ENCODE measurements at regions not wholly inside any gene's neighbourhood (a gene's known extent, or its start where the extent isn't known, plus 50 kb on each side); places are given as distances from the start of the nearest gene placed in this dataset.

DNA sequence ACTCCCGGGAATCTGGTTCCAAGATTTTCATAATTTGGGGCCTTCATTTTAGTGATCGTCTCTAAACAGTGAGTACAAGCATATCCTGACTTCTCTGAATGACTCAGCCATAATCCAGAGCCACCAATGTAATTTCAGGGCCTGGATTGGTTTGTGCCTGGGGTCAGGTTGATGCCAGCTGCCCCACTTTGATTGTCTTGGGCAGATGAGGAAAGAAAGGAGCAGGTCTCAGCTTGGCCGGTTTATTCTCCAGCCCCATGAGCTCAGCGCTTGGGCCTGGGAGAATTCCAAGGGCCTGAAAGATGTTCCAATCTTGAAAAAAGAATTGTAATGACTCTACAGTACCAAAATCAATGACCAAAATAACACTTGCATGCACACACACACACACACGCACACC lies 71.2 kb upstream of the ECE1 start:
- no peak overlapping the region for H3K4ac ChIP-seq (replicated peaks; ENCODE audit: insufficient read length, low read depth, low read length)
- DNase-seq (ENCODE audit: low read depth in 1 of 2, low spot score in 2 of 2), result no peak
- no peak overlapping the region for H2BK5ac ChIP-seq (ENCODE audit: low read depth, low read length)
- no peak overlapping the region for H2AK5ac ChIP-seq (ENCODE audit: low read depth, low read length)
- H3K79me1 ChIP-seq (ENCODE audit: low read depth, low read length), result no peaks in the 10 kb centered on the region
- no peak overlapping the region for H3K56ac ChIP-seq (replicated peaks; ENCODE audit: insufficient read length, low read depth, low read length)
- no peaks in the 10 kb centered on the region for H3K9me3 ChIP-seq (ENCODE audit: insufficient read depth in 2 of 2, low read depth in 1 of 2, low read length in 1 of 2)
- ChIA-PET CTCF (ENCODE audit: partially characterized antibody) (interaction anchor here (1.0 to 2.1 kb wide), 6 partner anchors 9 to 144 kb away, joined by 3 to 11 read pairs (median 5); no protein-coding TSS in a partner anchor), POLR2A (ENCODE audit: partially characterized antibody) (no interaction called here)
- H4K91ac ChIP-seq (replicated peaks; ENCODE audit: insufficient read length, low read length), result no peak overlapping the region
- TF ChIP-seq KDM1A (IDR thresholded peaks at IDR 0.05; ENCODE audit: borderline replicate concordance, low read length) (no peak), SP4 (IDR thresholded peaks at IDR 0.05; ENCODE audit: low read length) (no peak), RBBP5 (IDR thresholded peaks at IDR 0.05; ENCODE audit: borderline replicate concordance, low read depth, low read length) (no peak), EP300 (IDR thresholded peaks at IDR 0.05; ENCODE audit: borderline replicate concordance in 1 of 2, low read depth in 2 of 2, low read length in 2 of 2) (no peak), TCF12 (IDR thresholded peaks at IDR 0.05; ENCODE audit: low read depth, low read length) (no peak)
- TF ChIP-seq, protein P1, sequence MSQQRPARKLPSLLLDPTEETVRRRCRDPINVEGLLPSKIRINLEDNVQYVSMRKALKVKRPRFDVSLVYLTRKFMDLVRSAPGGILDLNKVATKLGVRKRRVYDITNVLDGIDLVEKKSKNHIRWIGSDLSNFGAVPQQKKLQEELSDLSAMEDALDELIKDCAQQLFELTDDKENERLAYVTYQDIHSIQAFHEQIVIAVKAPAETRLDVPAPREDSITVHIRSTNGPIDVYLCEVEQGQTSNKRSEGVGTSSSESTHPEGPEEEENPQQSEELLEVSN (IDR thresholded peaks at IDR 0.05), result no peak
- H2BK120ac ChIP-seq (replicated peaks; ENCODE audit: low read depth, low read length), result no peak overlapping the region
- no peaks in the 10 kb centered on the region for H3K23me2 ChIP-seq (ENCODE audit: low read depth, low read length)
- H3K27me3 ChIP-seq (replicated peaks in 1 of 4; ENCODE audit: control insufficient read depth in 3 of 4, extremely low read depth in 1 of 4, insufficient read depth in 3 of 4, low read length in 3 of 4), result no peaks in the 10 kb centered on the region
- H3K4me3 ChIP-seq (ENCODE audit: extremely low read depth in 1 of 4, insufficient read depth in 2 of 4, low read depth in 3 of 4, low read length in 4 of 4), result no peak overlapping the region
- no peak for FAIRE-seq
- no peak overlapping the region for H3K4me2 ChIP-seq (ENCODE audit: insufficient read depth in 1 of 2, low read depth in 2 of 2, low read length in 2 of 2)
- H3K9ac ChIP-seq (replicated peaks in 1 of 4; ENCODE audit: extremely low read depth in 1 of 4, low read depth in 3 of 4, low read length in 3 of 4), result no peak overlapping the region
- H2BK20ac ChIP-seq (ENCODE audit: low read length), result no peak overlapping the region
- H3K23ac ChIP-seq (ENCODE audit: insufficient read length), result no peak overlapping the region
- no peak overlapping the region for H2BK12ac ChIP-seq (ENCODE audit: low read depth, low read length)
- no peak overlapping the region for H2BK15ac ChIP-seq (ENCODE audit: low read length)
- no peaks in the 10 kb centered on the region for H4K20me1 ChIP-seq (replicated peaks in 1 of 2; ENCODE audit: control insufficient read depth in 1 of 2, insufficient read depth in 2 of 2, low read length in 2 of 2)
- H3K27ac ChIP-seq (ENCODE audit: low read depth, low read length), result no peak overlapping the region
- no peak overlapping the region for H4K5ac ChIP-seq (ENCODE audit: insufficient read length, low read depth, low read length)
- 90% methylated on average over 5 of the region's 5 CpGs; no CpG with 5 or more reads in 1 of the 2 experiments for WGBS, 2 experiments (ENCODE audit: extremely low coverage in 1 of 2, insufficient coverage in 1 of 2, insufficient read length in 1 of 2, insufficient replicate concordance in 2 of 2, low coverage in 1 of 2, low lambda C conversion rate in 2 of 2, missing lambda C conversion rate in 1 of 2)
- no peak overlapping the region for H3K14ac ChIP-seq (ENCODE audit: insufficient read length)
- H3K36me3 ChIP-seq (ENCODE audit: control insufficient read depth in 2 of 4, insufficient read depth in 4 of 4, low read length in 3 of 4), result no peaks in the 10 kb centered on the region
- no peak overlapping the region for H2AFZ ChIP-seq (ENCODE audit: low read length)
- no peak overlapping the region for H3K18ac ChIP-seq (ENCODE audit: extremely low read depth, low read length)
- H3K79me2 ChIP-seq (ENCODE audit: control insufficient read depth in 1 of 2, insufficient read depth in 2 of 2, low read length in 2 of 2), result no peaks in the 10 kb centered on the region
- H3K4me1 ChIP-seq (replicated peaks in 1 of 4; ENCODE audit: control insufficient read depth in 3 of 4, insufficient read depth in 4 of 4, low read length in 3 of 4), result no peaks in the 10 kb centered on the region
- no peak overlapping the region for H4K8ac ChIP-seq (ENCODE audit: extremely low read depth, insufficient read depth, low read length)

All from H1 (cell line).